SK-N-SH treated with all-trans-retinoic acid at 6 μM for 48 hours (cell line): ENCODE measurements at regions not wholly inside any gene's neighbourhood (a gene's known extent, or its start where the extent isn't known, plus 50 kb on each side); places are given as distances from the start of the nearest gene placed in this dataset.

Experiments used
- ATAC-seq: fragments of 200-7000 bp; cut with Tn5 transposase; 3 replicates; pipeline ENCODE4 v1.9.1; 2020; ENCODE audit warnings: mild to moderate bottlenecking, moderate library complexity
- ARNTL ChIP-seq: fragments of 450-650 bp; formaldehyde crosslinking; IDR thresholded peaks from 2 replicates; pipeline ENCODE4 v1.5.0; 2020; ENCODE audit warnings: low read depth, mild to moderate bottlenecking, moderate library complexity, borderline replicate concordance
- BACH2 ChIP-seq: fragments of 250-450 bp; sonication (Bioruptor Pico); IDR thresholded peaks from 2 replicates; pipeline ENCODE4 v1.9.0; 2021; ENCODE audit warnings: mild to moderate bottlenecking, borderline replicate concordance
- CSDC2 ChIP-seq: fragments of 250-450 bp; sonication (Bioruptor Pico); IDR thresholded peaks from 2 replicates; pipeline ENCODE4 v1.5.0; 2020; ENCODE audit warnings: mild to moderate bottlenecking, moderate library complexity
- GLIS3 ChIP-seq: fragments of 250-450 bp; sonication (Bioruptor Pico); IDR thresholded peaks from 2 replicates; pipeline ENCODE4 v1.5.0; 2020; ENCODE audit warnings: mild to moderate bottlenecking, moderate library complexity
- OSR1 ChIP-seq: fragments of 250-450 bp; sonication (Bioruptor Pico); IDR thresholded peaks from 2 replicates; pipeline ENCODE4 v1.8.0; 2022; ENCODE audit warnings: moderate library complexity, mild to moderate bottlenecking, inconsistent platforms
- PPARA ChIP-seq: fragments of 250-450 bp; sonication (Bioruptor Pico); IDR thresholded peaks from 2 replicates; pipeline ENCODE4 v1.5.0; 2020; ENCODE audit warnings: mild to moderate bottlenecking, borderline replicate concordance
- RARB ChIP-seq: fragments of 250-450 bp; sonication (Bioruptor Pico); IDR thresholded peaks from 2 replicates; pipeline ENCODE4 v1.8.0; 2021; ENCODE audit warnings: mild to moderate bottlenecking, moderate library complexity
- SNAI2 ChIP-seq: fragments of 250-450 bp; sonication (Bioruptor Pico); IDR thresholded peaks from 2 replicates; pipeline ENCODE4 v1.5.0; 2020; ENCODE audit warnings: mild to moderate bottlenecking, moderate library complexity
- TCF4 ChIP-seq: fragments of 250-450 bp; sonication (Bioruptor Pico); IDR thresholded peaks from 2 replicates; pipeline ENCODE4 v1.8.0; 2021; ENCODE audit warnings: mild to moderate bottlenecking, moderate library complexity, borderline replicate concordance
- TOX ChIP-seq: fragments of 250-450 bp; sonication (Bioruptor Pico); IDR thresholded peaks from 2 replicates; pipeline ENCODE4 v1.8.0; 2021; ENCODE audit warnings: mild to moderate bottlenecking, moderate library complexity, borderline replicate concordance
- ZC3H10 ChIP-seq: fragments of 250-450 bp; sonication (Bioruptor Pico); IDR thresholded peaks from 2 replicates; pipeline ENCODE4 v1.5.1; 2021; ENCODE audit warnings: mild to moderate bottlenecking, moderate library complexity
- ZFP3 ChIP-seq: fragments of 250-450 bp; sonication (Bioruptor Pico); IDR thresholded peaks from 2 replicates; pipeline ENCODE4 v1.5.0; 2020; ENCODE audit warnings: mild to moderate bottlenecking, moderate library complexity
- ZFP30 ChIP-seq: fragments of 450-650 bp; formaldehyde crosslinking; IDR thresholded peaks from 2 replicates; pipeline ENCODE4 v1.5.0; 2022; ENCODE audit warnings: mild to moderate bottlenecking, moderate library complexity
- ZNF565 ChIP-seq: fragments of 450-650 bp; formaldehyde crosslinking; conservative IDR thresholded peaks from 2 replicates; pipeline ENCODE4 v1.5.0; 2020; ENCODE audit warnings: low read depth, mild to moderate bottlenecking, moderate library complexity
- ZNF70 ChIP-seq: fragments of 450-650 bp; formaldehyde crosslinking; IDR thresholded peaks from 2 replicates; pipeline ENCODE4 v1.5.0; 2020; ENCODE audit warnings: mild to moderate bottlenecking, moderate library complexity
- TF ChIP-seq, protein P1 (sequence below): fragments of 250-450 bp; sonication (Bioruptor Pico); IDR thresholded peaks from 2 replicates; pipeline ENCODE4 v1.5.1; 2021; ENCODE audit warnings: mild to moderate bottlenecking, moderate library complexity
- TF ChIP-seq, protein P2 (sequence below): fragments of 250-450 bp; sonication (Bioruptor Pico); IDR thresholded peaks from 2 replicates; pipeline ENCODE4 v1.5.1; 2020; ENCODE audit warnings: low read depth, mild to moderate bottlenecking, moderate library complexity
- TF ChIP-seq, protein P3 (sequence below): fragments of 250-450 bp; sonication (Bioruptor Pico); IDR thresholded peaks from 2 replicates; pipeline ENCODE4 v1.8.0; 2021; ENCODE audit warnings: low read depth, mild to moderate bottlenecking, moderate library complexity, borderline replicate concordance
- TF ChIP-seq, protein P4 (sequence below): fragments of 250-450 bp; sonication (Bioruptor Pico); IDR thresholded peaks from 2 replicates; pipeline ENCODE4 v1.8.0; 2020; ENCODE audit warnings: mild to moderate bottlenecking, moderate library complexity, borderline replicate concordance

DNA sequence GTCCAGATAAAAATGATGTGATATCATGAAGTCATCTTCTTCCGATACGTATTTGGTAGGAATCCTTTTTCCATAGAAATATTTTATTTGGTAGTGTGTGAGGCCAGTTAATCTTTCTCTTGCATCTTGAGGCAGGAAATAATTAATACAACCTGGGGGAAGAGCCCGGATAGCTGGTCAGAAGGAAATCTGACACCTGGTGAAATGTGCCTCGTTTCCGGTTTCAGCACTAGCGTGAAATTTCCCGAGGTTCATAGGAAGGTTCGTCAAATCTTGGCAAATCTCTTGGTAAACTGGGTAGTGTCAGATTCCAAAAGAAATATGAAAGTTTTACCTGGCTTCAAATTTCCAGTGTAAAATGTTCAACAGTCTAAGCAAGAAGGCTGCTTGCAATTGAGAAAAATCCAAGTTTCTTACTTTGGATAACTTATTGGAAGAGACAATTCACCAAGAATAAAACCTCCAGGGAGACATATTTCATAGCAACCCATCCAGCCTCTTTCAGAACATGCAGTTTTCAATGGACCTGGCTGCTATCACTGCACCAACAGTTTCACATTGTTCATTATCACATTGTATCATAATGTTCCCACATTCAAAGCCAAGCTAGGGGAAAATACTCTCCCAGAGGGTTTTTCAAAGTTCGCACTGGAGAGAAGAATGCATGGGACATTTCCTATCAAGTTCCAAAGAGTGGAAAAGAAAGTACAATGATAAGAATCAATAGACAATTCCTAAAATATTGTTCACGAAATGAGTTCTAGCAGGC is 454.5 kb upstream of the CITED2 start:
- no peak for ATAC-seq

DNA sequence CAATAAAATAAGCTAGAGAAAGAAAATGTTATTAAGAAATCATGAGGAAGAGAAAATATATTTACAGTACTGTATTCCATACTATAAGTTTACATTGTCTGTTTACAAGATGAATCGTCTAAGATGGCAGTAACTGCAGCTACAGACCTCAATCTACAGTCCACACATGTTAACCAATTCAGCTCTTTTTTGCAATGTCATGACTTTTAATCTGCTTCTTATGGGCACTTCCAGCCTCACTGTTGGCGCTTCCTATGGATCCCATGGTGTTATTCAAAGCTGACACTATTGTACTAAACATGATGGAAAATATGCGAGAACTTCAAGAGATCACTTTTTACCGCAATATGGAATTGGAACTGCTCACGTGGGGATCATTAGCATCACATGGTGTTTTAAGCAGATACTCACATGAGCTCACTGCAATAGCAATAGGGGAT is 451.5 kb upstream of the CITED2 start:
- no peak for ATAC-seq
- TF ChIP-seq OSR1 (CRISPR knock-in tag) = no peak

More for the DNA sequence above, 454.5 kb upstream of the CITED2 start:
- TF ChIP-seq OSR1 (CRISPR knock-in tag) (no peak), ARNTL (CRISPR knock-in tag) (no peak), ZFP30 (CRISPR knock-in tag) (no peak), RARB (CRISPR knock-in tag) (no peak), TCF4 (no peak), CSDC2 (CRISPR knock-in tag) (no peak), TOX (CRISPR knock-in tag) (no peak), ZNF565 (CRISPR knock-in tag) (no peak), SNAI2 (no peak), PPARA (CRISPR knock-in tag) (no peak), BACH2 (CRISPR knock-in tag) (no peak)
- TF ChIP-seq, protein P1, sequence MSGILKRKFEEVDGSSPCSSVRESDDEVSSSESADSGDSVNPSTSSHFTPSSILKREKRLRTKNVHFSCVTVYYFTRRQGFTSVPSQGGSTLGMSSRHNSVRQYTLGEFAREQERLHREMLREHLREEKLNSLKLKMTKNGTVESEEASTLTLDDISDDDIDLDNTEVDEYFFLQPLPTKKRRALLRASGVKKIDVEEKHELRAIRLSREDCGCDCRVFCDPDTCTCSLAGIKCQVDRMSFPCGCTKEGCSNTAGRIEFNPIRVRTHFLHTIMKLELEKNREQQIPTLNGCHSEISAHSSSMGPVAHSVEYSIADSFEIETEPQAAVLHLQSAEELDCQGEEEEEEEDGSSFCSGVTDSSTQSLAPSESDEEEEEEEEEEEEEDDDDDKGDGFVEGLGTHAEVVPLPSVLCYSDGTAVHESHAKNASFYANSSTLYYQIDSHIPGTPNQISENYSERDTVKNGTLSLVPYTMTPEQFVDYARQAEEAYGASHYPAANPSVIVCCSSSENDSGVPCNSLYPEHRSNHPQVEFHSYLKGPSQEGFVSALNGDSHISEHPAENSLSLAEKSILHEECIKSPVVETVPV (CRISPR knock-in tag) = no peak
- TF ChIP-seq, protein P2, sequence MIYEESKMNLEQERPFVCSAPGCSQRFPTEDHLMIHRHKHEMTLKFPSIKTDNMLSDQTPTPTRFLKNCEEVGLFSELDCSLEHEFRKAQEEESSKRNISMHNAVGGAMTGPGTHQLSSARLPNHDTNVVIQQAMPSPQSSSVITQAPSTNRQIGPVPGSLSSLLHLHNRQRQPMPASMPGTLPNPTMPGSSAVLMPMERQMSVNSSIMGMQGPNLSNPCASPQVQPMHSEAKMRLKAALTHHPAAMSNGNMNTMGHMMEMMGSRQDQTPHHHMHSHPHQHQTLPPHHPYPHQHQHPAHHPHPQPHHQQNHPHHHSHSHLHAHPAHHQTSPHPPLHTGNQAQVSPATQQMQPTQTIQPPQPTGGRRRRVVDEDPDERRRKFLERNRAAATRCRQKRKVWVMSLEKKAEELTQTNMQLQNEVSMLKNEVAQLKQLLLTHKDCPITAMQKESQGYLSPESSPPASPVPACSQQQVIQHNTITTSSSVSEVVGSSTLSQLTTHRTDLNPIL (CRISPR knock-in tag) = no peak
- TF ChIP-seq, protein P3, sequence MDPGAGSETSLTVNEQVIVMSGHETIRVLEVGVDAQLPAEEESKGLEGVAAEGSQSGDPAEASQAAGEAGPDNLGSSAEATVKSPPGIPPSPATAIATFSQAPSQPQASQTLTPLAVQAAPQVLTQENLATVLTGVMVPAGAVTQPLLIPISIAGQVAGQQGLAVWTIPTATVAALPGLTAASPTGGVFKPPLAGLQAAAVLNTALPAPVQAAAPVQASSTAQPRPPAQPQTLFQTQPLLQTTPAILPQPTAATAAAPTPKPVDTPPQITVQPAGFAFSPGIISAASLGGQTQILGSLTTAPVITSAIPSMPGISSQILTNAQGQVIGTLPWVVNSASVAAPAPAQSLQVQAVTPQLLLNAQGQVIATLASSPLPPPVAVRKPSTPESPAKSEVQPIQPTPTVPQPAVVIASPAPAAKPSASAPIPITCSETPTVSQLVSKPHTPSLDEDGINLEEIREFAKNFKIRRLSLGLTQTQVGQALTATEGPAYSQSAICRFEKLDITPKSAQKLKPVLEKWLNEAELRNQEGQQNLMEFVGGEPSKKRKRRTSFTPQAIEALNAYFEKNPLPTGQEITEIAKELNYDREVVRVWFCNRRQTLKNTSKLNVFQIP (CRISPR knock-in tag) = no peak
- TF ChIP-seq, protein P4, sequence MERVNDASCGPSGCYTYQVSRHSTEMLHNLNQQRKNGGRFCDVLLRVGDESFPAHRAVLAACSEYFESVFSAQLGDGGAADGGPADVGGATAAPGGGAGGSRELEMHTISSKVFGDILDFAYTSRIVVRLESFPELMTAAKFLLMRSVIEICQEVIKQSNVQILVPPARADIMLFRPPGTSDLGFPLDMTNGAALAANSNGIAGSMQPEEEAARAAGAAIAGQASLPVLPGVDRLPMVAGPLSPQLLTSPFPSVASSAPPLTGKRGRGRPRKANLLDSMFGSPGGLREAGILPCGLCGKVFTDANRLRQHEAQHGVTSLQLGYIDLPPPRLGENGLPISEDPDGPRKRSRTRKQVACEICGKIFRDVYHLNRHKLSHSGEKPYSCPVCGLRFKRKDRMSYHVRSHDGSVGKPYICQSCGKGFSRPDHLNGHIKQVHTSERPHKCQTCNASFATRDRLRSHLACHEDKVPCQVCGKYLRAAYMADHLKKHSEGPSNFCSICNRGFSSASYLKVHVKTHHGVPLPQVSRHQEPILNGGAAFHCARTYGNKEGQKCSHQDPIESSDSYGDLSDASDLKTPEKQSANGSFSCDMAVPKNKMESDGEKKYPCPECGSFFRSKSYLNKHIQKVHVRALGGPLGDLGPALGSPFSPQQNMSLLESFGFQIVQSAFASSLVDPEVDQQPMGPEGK (CRISPR knock-in tag) = no peak

DNA sequence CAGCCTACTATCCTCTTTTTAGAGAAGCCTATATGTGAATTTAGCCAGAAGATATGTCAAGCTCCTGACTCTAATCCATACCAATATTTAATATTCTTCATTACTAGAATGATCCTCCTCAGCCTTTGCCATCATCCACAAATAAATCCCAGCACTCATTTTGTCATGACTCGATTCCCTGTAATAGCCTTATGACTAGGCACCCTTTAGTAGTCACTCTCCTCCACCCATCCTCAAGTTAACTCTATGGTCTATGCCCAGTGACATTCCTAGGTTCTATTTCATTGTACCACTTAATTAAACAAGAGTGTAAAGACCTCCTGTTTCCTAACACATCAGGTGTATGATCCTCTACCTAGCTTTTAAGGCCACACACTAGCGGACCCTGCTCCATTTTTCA is 450.4 kb upstream of the CITED2 start:
- no peak for ATAC-seq
- no peak for TF ChIP-seq PPARA (CRISPR knock-in tag)
- TF ChIP-seq CSDC2 (CRISPR knock-in tag) = no peak
- no peak for TF ChIP-seq RARB (CRISPR knock-in tag)
- TF ChIP-seq OSR1 (CRISPR knock-in tag) = no peak
- no peak for TF ChIP-seq TCF4
- TF ChIP-seq ZC3H10 = no peak
- no peak for TF ChIP-seq ZNF565 (CRISPR knock-in tag)
- TF ChIP-seq ARNTL (CRISPR knock-in tag) = no peak
- TF ChIP-seq BACH2 (CRISPR knock-in tag) = no peak
- TF ChIP-seq, protein P3 (CRISPR knock-in tag) = no peak
- no peak for TF ChIP-seq ZNF70 (CRISPR knock-in tag)
- no peak for TF ChIP-seq GLIS3 (CRISPR knock-in tag)
- no peak for TF ChIP-seq ZFP30 (CRISPR knock-in tag)
- no peak for TF ChIP-seq ZFP3 (CRISPR knock-in tag)
- TF ChIP-seq, all 23 proteins: peak for 0

DNA sequence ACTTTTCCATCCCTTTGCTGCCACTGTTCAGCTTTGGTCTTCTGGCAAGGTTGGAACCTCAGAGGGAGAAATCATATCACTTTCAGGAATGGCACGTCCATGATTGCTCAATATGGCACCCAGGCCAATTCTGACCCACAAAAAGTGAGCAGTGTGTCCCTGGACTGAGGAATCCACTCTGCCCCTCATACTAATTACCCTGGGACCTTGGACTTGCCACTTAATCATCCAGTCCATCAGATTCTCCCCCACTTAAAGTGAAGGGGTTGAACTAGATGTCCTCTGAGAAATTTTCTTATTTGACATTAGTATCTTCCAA is 449.3 kb upstream of the CITED2 start:
- TF ChIP-seq, protein P3 (CRISPR knock-in tag) = no peak
- TF ChIP-seq ZFP3 (CRISPR knock-in tag) (no peak), TOX (CRISPR knock-in tag) (no peak), CSDC2 (CRISPR knock-in tag) (no peak)
- TF ChIP-seq, protein P4 (CRISPR knock-in tag) = no peak
- ATAC-seq = no peak
